Stimulated activated naive B cell treated with anti-CD40 and anti-IgM and Interleukin-4, amounts not matched to agents 10 μg/mL and 1 μg/mL and 100 μg/mL, for 72 hours (primary cell): ENCODE measurements at regions not wholly inside any gene's neighbourhood (a gene's known extent, or its start where the extent isn't known, plus 50 kb on each side); places are given as distances from the start of the nearest gene placed in this dataset.

Experiments used
- ATAC-seq, 2 donors: fragments of 150-1000 bp; cut with Tn5 transposase; replicated peaks; 2 replicates each; pipeline ENCODE4 v1.10.0; 2021; ENCODE audit warnings: moderate library complexity in 1 of 2
- DNase-seq: peaks from one replicate; pipeline ENCODE4 v3.0.0; 2021
- H3K27ac Mint-ChIP-seq: one replicate; pipeline ENCODE4 v1.8.0; 2022; ENCODE audit warnings: mild to moderate bottlenecking, mixed read lengths
- H3K27me3 Mint-ChIP-seq, 2 donors: one replicate each; pipeline ENCODE4 v1.8.0; 2022; ENCODE audit warnings: mixed read lengths in 2 of 2
- H3K36me3 Mint-ChIP-seq, 2 donors: one replicate each; pipeline ENCODE4 v1.8.0; 2022; ENCODE audit warnings: mixed read lengths in 2 of 2, mild to moderate bottlenecking in 1 of 2
- H3K4me1 Mint-ChIP-seq, 2 donors: one replicate each; pipeline ENCODE4 v1.8.0; 2022; ENCODE audit warnings: mixed read lengths in 2 of 2, mild to moderate bottlenecking in 1 of 2
- H3K4me3 Mint-ChIP-seq, 2 donors: one replicate each; pipeline ENCODE4 v1.8.0; 2022; ENCODE audit warnings: mild to moderate bottlenecking in 2 of 2, mixed read lengths in 2 of 2, moderate library complexity in 1 of 2
- H3K9me3 Mint-ChIP-seq, 2 donors: one replicate each; pipeline ENCODE4 v1.8.0; 2022; ENCODE audit warnings: mixed read lengths in 2 of 2, mild to moderate bottlenecking in 1 of 2

DNA sequence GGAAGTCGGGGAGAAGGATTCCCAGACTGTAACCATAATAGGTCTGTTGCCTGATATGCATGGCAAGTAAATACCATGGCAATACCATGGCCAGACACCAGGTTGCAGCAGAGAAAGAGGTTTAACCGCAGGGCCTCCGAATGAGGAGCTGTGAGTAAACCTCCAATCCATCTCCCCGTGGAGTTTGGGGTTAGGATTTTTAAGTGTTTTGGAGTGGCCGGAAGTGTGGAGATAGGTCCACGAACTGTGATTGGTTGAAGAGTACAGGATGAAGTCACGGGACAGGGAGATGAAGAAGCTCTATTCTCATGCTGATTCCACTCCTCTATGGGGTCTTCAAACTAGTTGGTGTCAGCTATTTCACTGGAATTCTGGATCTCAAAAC lies 127.9 kb downstream of the ST8SIA2 start:
- Mint-ChIP-seq H3K36me3 (no peaks in the 10 kb centered on the region), H3K27me3 (no peaks in the 10 kb centered on the region), H3K9me3 (no peaks in the 10 kb centered on the region), H3K4me3 (no peak overlapping the region), H3K4me1 (peaks cover 0 to 4% of the 10 kb centered on the region in 2 donors), H3K27ac (no peak overlapping the region)
- DNase-seq (no peak), ATAC-seq (peak; percentile 56 to 69)

DNA sequence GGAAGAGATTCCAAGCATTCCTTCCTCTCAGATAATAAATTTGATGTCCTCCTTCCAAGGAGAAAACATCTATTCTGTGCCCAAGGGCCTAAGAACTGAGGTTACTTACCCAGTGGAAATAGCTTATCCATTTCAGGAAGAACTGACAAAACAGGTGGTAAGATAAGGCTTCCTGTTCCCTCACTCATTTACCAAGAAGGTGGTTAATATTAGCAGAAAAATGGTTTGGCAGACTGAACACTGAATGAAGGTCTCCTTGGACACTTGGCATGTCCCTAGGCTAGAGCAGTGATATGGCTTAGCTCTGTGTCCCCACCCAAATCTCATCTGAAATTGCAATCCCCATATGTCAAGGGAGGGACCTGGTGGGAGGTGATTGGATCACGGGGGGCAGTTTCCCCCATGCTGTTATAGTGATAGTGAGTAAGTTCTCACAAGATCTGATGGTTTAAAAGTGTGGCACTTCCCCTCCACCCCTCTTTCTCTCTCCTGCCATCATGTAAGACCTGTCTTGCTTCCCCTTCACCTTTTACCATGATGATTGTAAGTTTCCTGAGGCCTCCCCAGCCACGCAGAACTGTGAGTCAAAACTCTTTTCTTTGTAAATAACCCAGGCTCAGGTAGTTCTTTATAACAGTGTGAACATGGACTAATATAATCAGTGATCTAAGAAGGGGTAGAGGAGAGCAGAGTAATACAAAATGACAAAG lies 127.4 kb downstream of the ST8SIA2 start:
- Mint-ChIP-seq H3K36me3 (no peaks in the 10 kb centered on the region), H3K27me3 (no peaks in the 10 kb centered on the region), H3K4me1 (peaks cover 0 to 4% of the 10 kb centered on the region in 2 donors), H3K27ac (no peak overlapping the region), H3K9me3 (no peaks in the 10 kb centered on the region), H3K4me3 (no peak overlapping the region)
- ATAC-seq (peak in 1 of 2 donors; percentile 20), DNase-seq (no peak)

DNA sequence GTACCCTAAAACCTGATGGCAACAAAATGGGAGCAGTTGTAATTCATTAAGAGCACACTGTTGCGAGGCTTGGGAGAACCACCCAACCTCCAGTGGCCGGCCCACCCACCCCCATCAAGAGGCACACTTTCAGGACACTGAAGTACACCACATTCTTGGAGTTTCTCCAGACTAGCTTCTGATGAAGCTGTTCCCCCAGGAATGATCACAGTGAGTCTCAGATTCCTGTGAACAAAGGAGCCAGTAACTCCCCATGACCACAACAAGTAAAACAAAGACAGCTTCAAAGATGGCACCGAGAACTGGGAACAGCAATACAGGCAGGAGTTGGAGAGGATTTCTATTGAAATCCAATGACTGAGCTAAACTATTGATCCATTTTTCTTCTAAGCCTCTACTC lies 126.0 kb downstream of the ST8SIA2 start:
- Mint-ChIP-seq H3K27ac (no peak overlapping the region), H3K4me3 (no peak overlapping the region), H3K27me3 (no peaks in the 10 kb centered on the region), H3K4me1 (peaks cover 0 to 4% of the 10 kb centered on the region in 2 donors), H3K36me3 (no peaks in the 10 kb centered on the region), H3K9me3 (no peaks in the 10 kb centered on the region)
- ATAC-seq (no peak), DNase-seq (no peak)
